Mucosa of descending colon (tissue), 3 donors: ENCODE measurements at regions not wholly inside any gene's neighbourhood (a gene's known extent, or its start where the extent isn't known, plus 50 kb on each side); places are given as distances from the start of the nearest gene placed in this dataset.

Source experiments
- ATAC-seq: fragments of 200-7000 bp; cut with Tn5 transposase; one replicate; pipeline ENCODE4 v1.9.1; 2020; ENCODE audit warnings: mild to moderate bottlenecking, moderate library complexity
- DNase-seq, 3 donors: peaks; one replicate each; pipeline ENCODE4 v3.0.0-alpha.2; 2020
- H3K36me3 ChIP-seq: fragments of 200-600 bp; one replicate; pipeline ENCODE4 v1.8.0; 2021; ENCODE audit warnings: low read depth, mild to moderate bottlenecking
- H3K4me1 ChIP-seq: fragments of 200-600 bp; one replicate; pipeline ENCODE4 v1.8.0; 2021; ENCODE audit warnings: low read depth, mild to moderate bottlenecking
- H3K4me3 ChIP-seq: fragments of 200-600 bp; one replicate; pipeline ENCODE4 v1.8.0; 2021; ENCODE audit warnings: mild to moderate bottlenecking
- H3K9me3 ChIP-seq: fragments of 200-600 bp; one replicate; pipeline ENCODE4 v1.8.0; 2021; ENCODE audit warnings: mild to moderate bottlenecking
- CTCF ChIP-seq: fragments of 200-600 bp; IDR thresholded peaks from one replicate; pipeline ENCODE4 v1.8.0; 2022; ENCODE audit warnings: antibody characterized with exemption, mild to moderate bottlenecking
- intact Hi-C, 2 donors: fragments of 100-400 bp; cut with DNase I in 1 of 2; cut with micrococcal nuclease in 1 of 2; formaldehyde crosslinking; loops; one replicate each; pipeline versions ENCODE4 v1.11.0 to v1.11.1; 2022; cut with DNase I, micrococcal nuclease
- donor health status: DM: no; HTN: no; CAD: no; lungs with moderate emphysema.
- donor health status: DM: no; HTN: no; CAD: no.
- donor health status: DM: no; HTN: yes; CAD: no.

- DNase-seq, result no peak
Measured at GRCh38 chr6:27136077-27136644, 111.3 kb upstream of the PRSS16 start.

GRCh38 chr6:27136978-27137814 lies 110.3 kb upstream of the PRSS16 start:
- intact Hi-C loops, result loop anchor here in 1 of 2 donors (10.0 kb wide), 1 partner anchor 922 kb away; a partner anchor contains a TSS
- H3K4me1 ChIP-seq, result peaks cover 9% of the 10 kb centered on the region
- DNase-seq, result no peak
- no peak overlapping the region for H3K4me3 ChIP-seq
- H3K36me3 ChIP-seq, result no peaks in the 10 kb centered on the region
- TF ChIP-seq CTCF, result no peak
- ATAC-seq, result no peak
- H3K9me3 ChIP-seq, result no peaks in the 10 kb centered on the region

More at GRCh38 chr6:27136077-27136644, 111.3 kb upstream of the PRSS16 start:
- H3K9me3 ChIP-seq, result no peaks in the 10 kb centered on the region
- TF ChIP-seq CTCF, result no peak
- H3K4me1 ChIP-seq, result peaks cover 9% of the 10 kb centered on the region
- no peak overlapping the region for H3K4me3 ChIP-seq
- intact Hi-C loops, result loop anchor here in 1 of 2 donors (10.0 kb wide), 1 partner anchor 921 kb away; a partner anchor contains a TSS
- no peak for ATAC-seq
- no peaks in the 10 kb centered on the region for H3K36me3 ChIP-seq

- TF ChIP-seq CTCF, result no peak
- H3K36me3 ChIP-seq, result no peaks in the 10 kb centered on the region
- intact Hi-C loops, result loop anchor here in 1 of 2 donors (10.0 kb wide), 1 partner anchor 924 kb away; a partner anchor contains a TSS
- DNase-seq (no peak), ATAC-seq (no peak)
- no peaks in the 10 kb centered on the region for H3K9me3 ChIP-seq
- no peak overlapping the region for H3K4me3 ChIP-seq
- H3K4me1 ChIP-seq, result peaks cover 9% of the 10 kb centered on the region
Measured at GRCh38 chr6:27138406-27138805, 109.1 kb upstream of the PRSS16 start.

- Histone ChIP-seq H3K36me3 (no peaks in the 10 kb centered on the region), H3K4me1 (peaks cover 8% of the 10 kb centered on the region), H3K9me3 (no peaks in the 10 kb centered on the region), H3K4me3 (peak overlapping the region; percentile 20)
- no peak for TF ChIP-seq CTCF
- peak; percentile 72 to 81 (median 74) for DNase-seq
- peak; percentile 88 for ATAC-seq
- intact Hi-C loops, result loop anchor here in 1 of 2 donors (10.0 kb wide), 1 partner anchor 924 kb away; a partner anchor contains a TSS
Measured at GRCh38 chr6:27138837-27139755, 108.4 kb upstream of the PRSS16 start.
